ENCODE measurements at regions not wholly inside any gene's neighbourhood (a gene's known extent, or its start where the extent isn't known, plus 50 kb on each side); places are given as distances from the start of the nearest gene placed in this dataset.
"Not testable (repeated sequence)": the region's sequence is repeated elsewhere in the genome, so short reads cannot be mapped to it uniquely, and the experiment has no call there.

DNA sequence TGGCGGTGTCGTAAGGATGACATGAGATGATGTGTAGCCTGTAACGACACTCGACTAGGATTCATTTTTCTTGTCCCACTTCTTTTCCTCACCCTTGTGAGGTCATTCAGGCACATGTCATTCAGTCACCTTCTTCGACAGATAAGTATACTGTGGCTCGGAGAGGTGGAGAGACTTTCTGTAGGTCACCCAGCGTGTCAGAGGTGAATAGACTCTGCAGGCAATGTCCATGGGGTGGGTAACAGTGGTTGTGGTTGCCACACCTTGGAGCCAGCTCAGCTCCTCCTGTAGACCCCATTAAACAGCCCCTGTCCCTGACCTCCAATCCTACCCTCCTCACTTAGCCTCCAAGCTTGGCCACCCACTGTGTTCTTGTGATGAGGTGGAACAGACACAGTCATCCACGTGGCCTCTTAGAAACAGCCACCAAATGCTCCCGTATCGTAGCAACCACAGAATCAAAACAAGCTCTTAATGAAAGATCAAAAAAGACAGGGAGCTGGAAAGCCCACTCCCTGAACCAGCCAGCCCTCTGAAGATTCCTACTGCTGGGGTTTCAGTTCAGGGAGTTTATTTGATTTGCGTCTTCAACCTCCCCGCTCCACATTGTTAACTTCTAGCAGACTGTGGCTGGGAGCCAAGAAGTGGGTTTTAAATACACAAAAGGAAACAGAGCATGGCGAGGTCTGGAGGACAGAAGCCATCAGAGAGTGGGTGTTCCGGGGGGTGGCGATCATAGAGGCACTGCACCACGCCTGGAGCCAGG is 89.0 kb upstream of the GRK3 start:
- no peak overlapping the region for H3K23ac ChIP-seq (ENCODE audit: low read length)
- no peak overlapping the region for H4K5ac ChIP-seq (ENCODE audit: low read length)
- H3K4ac ChIP-seq (ENCODE audit: low read depth, low read length) = no peak overlapping the region
- no peak overlapping the region for H3K4me3 ChIP-seq (ENCODE audit: low read length)
- DNase-seq = peak; percentile 46
- no peaks in the 10 kb centered on the region for H3K79me1 ChIP-seq (ENCODE audit: low read length)
- H3K79me2 ChIP-seq (ENCODE audit: control insufficient read depth, insufficient read depth, low read length) = no peaks in the 10 kb centered on the region
- H3K18ac ChIP-seq (ENCODE audit: low read length) = no peak overlapping the region
- no peak overlapping the region for H2AK5ac ChIP-seq (ENCODE audit: low read length)
- no peaks in the 10 kb centered on the region for H3K36me3 ChIP-seq (ENCODE audit: control insufficient read depth, insufficient read depth, low read length)
- H3K4me2 ChIP-seq (ENCODE audit: low read length) = no peak overlapping the region
- no peak overlapping the region for H2BK5ac ChIP-seq (ENCODE audit: low read length)
- no peak overlapping the region for H3K56ac ChIP-seq (ENCODE audit: low read length)
- no peaks in the 10 kb centered on the region for H3K27me3 ChIP-seq (ENCODE audit: insufficient read depth, low read length, poor library complexity)
- no peaks in the 10 kb centered on the region for H3K4me1 ChIP-seq (ENCODE audit: control insufficient read depth, low read depth, low read length)
- H3K27ac ChIP-seq (ENCODE audit: low read depth, low read length) = no peak overlapping the region
- no peak overlapping the region for H3K9ac ChIP-seq (ENCODE audit: low read length)
- no peak overlapping the region for H4K8ac ChIP-seq (ENCODE audit: low read depth, low read length)
- WGBS (ENCODE audit: extremely low coverage, insufficient coverage, low lambda C conversion rate) = no CpG with 5 or more reads among the region's 16 CpGs
- H2BK120ac ChIP-seq (ENCODE audit: low read depth, low read length) = no peak overlapping the region
- no peak overlapping the region for H2BK15ac ChIP-seq (replicated peaks; ENCODE audit: low read depth)

DNA sequence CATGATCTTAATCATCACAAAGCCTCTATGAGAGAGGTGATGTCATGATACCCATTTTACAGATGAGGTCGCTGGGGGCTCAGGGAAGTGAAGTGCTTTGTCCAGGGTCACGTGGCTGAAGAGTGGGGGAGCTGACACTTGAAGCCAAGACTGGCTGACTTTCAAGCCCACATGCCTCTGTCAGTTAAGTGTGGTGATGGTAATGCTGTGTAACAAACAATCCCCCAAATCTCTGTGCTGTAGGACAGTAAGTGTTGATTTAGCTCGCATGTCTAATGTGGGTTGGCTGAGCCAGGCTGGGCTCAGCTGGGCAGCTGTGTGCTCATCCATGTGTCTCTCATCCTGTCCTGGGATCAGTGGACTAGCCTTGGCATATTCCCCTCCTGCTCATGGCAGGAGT is 87.1 kb upstream of the GRK3 start:
- Histone ChIP-seq H4K8ac (ENCODE audit: low read depth, low read length) (no peak overlapping the region), H3K9ac (ENCODE audit: low read length) (no peak overlapping the region), H3K27ac (ENCODE audit: low read depth, low read length) (no peak overlapping the region), H2AK5ac (ENCODE audit: low read length) (no peak overlapping the region), H4K5ac (ENCODE audit: low read length) (no peak overlapping the region), H2BK120ac (ENCODE audit: low read depth, low read length) (no peak overlapping the region), H3K79me2 (ENCODE audit: control insufficient read depth, insufficient read depth, low read length) (no peaks in the 10 kb centered on the region), H3K4me2 (ENCODE audit: low read length) (no peak overlapping the region), H3K56ac (ENCODE audit: low read length) (no peak overlapping the region), H2BK5ac (ENCODE audit: low read length) (no peak overlapping the region), H3K4me3 (ENCODE audit: low read length) (no peak overlapping the region), H3K4ac (ENCODE audit: low read depth, low read length) (no peak overlapping the region), H3K18ac (ENCODE audit: low read length) (no peak overlapping the region), H3K27me3 (ENCODE audit: insufficient read depth, low read length, poor library complexity) (no peaks in the 10 kb centered on the region), H2BK15ac (replicated peaks; ENCODE audit: low read depth) (no peak overlapping the region), H3K36me3 (ENCODE audit: control insufficient read depth, insufficient read depth, low read length) (no peaks in the 10 kb centered on the region), H3K79me1 (ENCODE audit: low read length) (no peaks in the 10 kb centered on the region), H3K4me1 (ENCODE audit: control insufficient read depth, low read depth, low read length) (no peaks in the 10 kb centered on the region), H3K23ac (ENCODE audit: low read length) (no peak overlapping the region)
- WGBS (ENCODE audit: extremely low coverage, insufficient coverage, low lambda C conversion rate) = no CpG with 5 or more reads among the region's 3 CpGs
- no peak for DNase-seq

DNA sequence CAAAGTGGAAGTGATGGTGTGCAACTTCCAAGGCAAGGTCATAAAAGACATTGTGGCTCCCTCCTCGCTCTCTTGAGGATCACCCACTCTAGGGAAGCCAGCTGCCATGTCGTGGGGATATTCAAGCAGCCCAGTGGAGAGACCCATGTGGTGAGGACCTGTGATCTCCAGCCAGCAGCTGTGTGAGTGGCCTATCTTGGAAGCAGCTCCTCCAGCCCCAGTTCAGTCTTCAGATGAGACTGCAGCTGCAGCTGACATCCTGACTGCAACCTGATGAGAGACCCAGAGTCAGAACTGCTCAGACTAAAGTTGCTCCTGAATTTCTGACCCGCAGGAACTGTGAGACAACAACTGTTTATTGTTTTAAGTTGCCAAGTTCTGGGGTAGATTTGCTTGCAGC is 86.4 kb upstream of the GRK3 start:
- Histone ChIP-seq H3K23ac (ENCODE audit: low read length) (no peak overlapping the region), H3K36me3 (ENCODE audit: control insufficient read depth, insufficient read depth, low read length) (no peaks in the 10 kb centered on the region), H3K4me2 (ENCODE audit: low read length) (no peak overlapping the region), H3K56ac (ENCODE audit: low read length) (no peak overlapping the region), H3K9ac (ENCODE audit: low read length) (no peak overlapping the region), H2BK120ac (ENCODE audit: low read depth, low read length) (no peak overlapping the region), H3K27me3 (ENCODE audit: insufficient read depth, low read length, poor library complexity) (no peaks in the 10 kb centered on the region), H3K4me1 (ENCODE audit: control insufficient read depth, low read depth, low read length) (no peaks in the 10 kb centered on the region), H3K27ac (ENCODE audit: low read depth, low read length) (no peak overlapping the region), H4K5ac (ENCODE audit: low read length) (no peak overlapping the region), H2AK5ac (ENCODE audit: low read length) (no peak overlapping the region), H3K4me3 (ENCODE audit: low read length) (no peak overlapping the region), H3K79me2 (ENCODE audit: control insufficient read depth, insufficient read depth, low read length) (no peaks in the 10 kb centered on the region), H3K4ac (ENCODE audit: low read depth, low read length) (no peak overlapping the region), H3K18ac (ENCODE audit: low read length) (no peak overlapping the region), H3K79me1 (ENCODE audit: low read length) (no peaks in the 10 kb centered on the region), H4K8ac (ENCODE audit: low read depth, low read length) (no peak overlapping the region), H2BK15ac (replicated peaks; ENCODE audit: low read depth) (no peak overlapping the region), H2BK5ac (ENCODE audit: low read length) (no peak overlapping the region)
- DNase-seq = no peak
- no CpG with 5 or more reads among the region's 3 CpGs for WGBS (ENCODE audit: extremely low coverage, insufficient coverage, low lambda C conversion rate)

DNA sequence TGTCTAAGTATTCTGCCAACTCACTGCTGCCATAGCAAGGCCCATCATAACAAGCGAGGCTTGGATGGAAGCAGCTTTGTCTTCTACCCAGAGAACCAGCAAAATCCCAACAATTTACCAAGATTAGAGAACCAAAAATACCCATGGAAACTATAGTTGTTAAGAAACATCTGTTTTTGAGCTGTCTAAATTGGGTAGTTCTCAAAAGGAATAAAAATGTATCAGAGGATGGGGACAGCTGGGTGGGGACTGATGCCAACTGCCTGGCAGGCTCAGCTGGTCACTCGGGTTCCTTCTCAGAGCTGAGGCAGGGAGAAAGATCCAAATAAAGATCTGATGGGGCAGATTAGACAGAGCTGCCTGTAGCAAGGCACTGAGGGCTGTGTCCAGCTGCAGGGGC is 85.9 kb upstream of the GRK3 start:
- no peak overlapping the region for H3K18ac ChIP-seq (ENCODE audit: low read length)
- H3K79me1 ChIP-seq (ENCODE audit: low read length) = no peaks in the 10 kb centered on the region
- H2BK15ac ChIP-seq (replicated peaks; ENCODE audit: low read depth) = no peak overlapping the region
- no CpG with 5 or more reads among the region's 2 CpGs for WGBS (ENCODE audit: extremely low coverage, insufficient coverage, low lambda C conversion rate)
- no peak overlapping the region for H2BK5ac ChIP-seq (ENCODE audit: low read length)
- no peak overlapping the region for H4K5ac ChIP-seq (ENCODE audit: low read length)
- H3K4me3 ChIP-seq (ENCODE audit: low read length) = no peak overlapping the region
- H3K56ac ChIP-seq (ENCODE audit: low read length) = no peak overlapping the region
- no peak overlapping the region for H4K8ac ChIP-seq (ENCODE audit: low read depth, low read length)
- no peaks in the 10 kb centered on the region for H3K36me3 ChIP-seq (ENCODE audit: control insufficient read depth, insufficient read depth, low read length)
- no peak overlapping the region for H3K4ac ChIP-seq (ENCODE audit: low read depth, low read length)
- H3K4me2 ChIP-seq (ENCODE audit: low read length) = no peak overlapping the region
- no peak overlapping the region for H3K23ac ChIP-seq (ENCODE audit: low read length)
- no peak overlapping the region for H3K9ac ChIP-seq (ENCODE audit: low read length)
- no peak for DNase-seq
- H3K27ac ChIP-seq (ENCODE audit: low read depth, low read length) = no peak overlapping the region
- no peaks in the 10 kb centered on the region for H3K79me2 ChIP-seq (ENCODE audit: control insufficient read depth, insufficient read depth, low read length)
- no peaks in the 10 kb centered on the region for H3K27me3 ChIP-seq (ENCODE audit: insufficient read depth, low read length, poor library complexity)
- H3K4me1 ChIP-seq (ENCODE audit: control insufficient read depth, low read depth, low read length) = no peaks in the 10 kb centered on the region
- no peak overlapping the region for H2AK5ac ChIP-seq (ENCODE audit: low read length)
- H2BK120ac ChIP-seq (ENCODE audit: low read depth, low read length) = no peak overlapping the region

DNA sequence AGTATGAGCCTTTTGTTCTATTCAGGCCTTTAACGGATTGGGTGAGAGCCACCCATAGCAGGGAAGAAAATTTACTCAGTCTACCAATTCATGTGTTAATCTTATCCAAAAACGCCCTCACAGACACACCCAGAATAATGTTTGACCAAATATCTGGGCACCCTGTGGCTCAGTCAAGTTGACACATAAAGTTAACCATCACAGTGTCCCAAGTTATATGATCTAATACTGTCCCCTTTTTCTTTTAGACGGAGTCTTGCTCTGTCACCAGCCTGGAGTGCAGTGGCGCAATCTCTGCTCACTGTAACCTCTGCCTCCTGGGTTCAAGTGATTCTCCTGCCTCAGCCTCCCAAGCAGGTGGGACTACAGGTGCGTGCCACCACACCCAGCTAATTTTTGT is 83.6 kb upstream of the GRK3 start:
- not testable (repeated sequence) for H3K18ac ChIP-seq (ENCODE audit: low read length); H4K8ac ChIP-seq (ENCODE audit: low read depth, low read length); H2BK5ac ChIP-seq (ENCODE audit: low read length); H3K9ac ChIP-seq (ENCODE audit: low read length); H3K4me1 ChIP-seq (ENCODE audit: control insufficient read depth, low read depth, low read length); H3K79me2 ChIP-seq (ENCODE audit: control insufficient read depth, insufficient read depth, low read length); H3K4me3 ChIP-seq (ENCODE audit: low read length); H3K36me3 ChIP-seq (ENCODE audit: control insufficient read depth, insufficient read depth, low read length); H3K56ac ChIP-seq (ENCODE audit: low read length); H3K27ac ChIP-seq (ENCODE audit: low read depth, low read length); H2AK5ac ChIP-seq (ENCODE audit: low read length); H3K4me2 ChIP-seq (ENCODE audit: low read length); H3K4ac ChIP-seq (ENCODE audit: low read depth, low read length); H3K79me1 ChIP-seq (ENCODE audit: low read length); H4K5ac ChIP-seq (ENCODE audit: low read length); H2BK120ac ChIP-seq (ENCODE audit: low read depth, low read length); H2BK15ac ChIP-seq (replicated peaks; ENCODE audit: low read depth); DNase-seq; H3K27me3 ChIP-seq (ENCODE audit: insufficient read depth, low read length, poor library complexity); H3K23ac ChIP-seq (ENCODE audit: low read length)
- WGBS (ENCODE audit: extremely low coverage, insufficient coverage, low lambda C conversion rate) = no CpG with 5 or more reads among the region's 5 CpGs
